ENCODE measurements at regions not wholly inside any gene's neighbourhood (a gene's known extent, or its start where the extent isn't known, plus 50 kb on each side); places are given as distances from the start of the nearest gene placed in this dataset.

DNA sequence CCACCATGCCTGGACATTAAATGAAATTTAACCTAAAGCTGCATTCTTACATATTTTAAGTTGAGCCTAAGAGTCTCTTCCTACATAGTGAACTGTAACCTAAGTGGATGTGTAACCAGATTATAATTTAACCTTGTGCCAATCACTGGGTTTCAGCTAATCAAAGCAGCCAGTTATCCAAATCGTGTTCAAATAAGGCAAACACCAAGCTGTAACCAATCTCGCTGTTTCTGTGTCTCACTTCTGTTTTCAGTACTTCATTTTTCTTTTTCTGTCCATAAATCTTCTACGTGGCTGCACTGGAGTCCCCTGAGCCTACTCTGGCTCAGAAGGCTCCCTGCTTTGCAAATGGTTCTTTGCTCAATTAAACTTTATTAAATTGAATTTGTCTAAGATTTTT lies 186.1 kb upstream of the CNTN6 start:
- TF ChIP-seq, protein P1, sequence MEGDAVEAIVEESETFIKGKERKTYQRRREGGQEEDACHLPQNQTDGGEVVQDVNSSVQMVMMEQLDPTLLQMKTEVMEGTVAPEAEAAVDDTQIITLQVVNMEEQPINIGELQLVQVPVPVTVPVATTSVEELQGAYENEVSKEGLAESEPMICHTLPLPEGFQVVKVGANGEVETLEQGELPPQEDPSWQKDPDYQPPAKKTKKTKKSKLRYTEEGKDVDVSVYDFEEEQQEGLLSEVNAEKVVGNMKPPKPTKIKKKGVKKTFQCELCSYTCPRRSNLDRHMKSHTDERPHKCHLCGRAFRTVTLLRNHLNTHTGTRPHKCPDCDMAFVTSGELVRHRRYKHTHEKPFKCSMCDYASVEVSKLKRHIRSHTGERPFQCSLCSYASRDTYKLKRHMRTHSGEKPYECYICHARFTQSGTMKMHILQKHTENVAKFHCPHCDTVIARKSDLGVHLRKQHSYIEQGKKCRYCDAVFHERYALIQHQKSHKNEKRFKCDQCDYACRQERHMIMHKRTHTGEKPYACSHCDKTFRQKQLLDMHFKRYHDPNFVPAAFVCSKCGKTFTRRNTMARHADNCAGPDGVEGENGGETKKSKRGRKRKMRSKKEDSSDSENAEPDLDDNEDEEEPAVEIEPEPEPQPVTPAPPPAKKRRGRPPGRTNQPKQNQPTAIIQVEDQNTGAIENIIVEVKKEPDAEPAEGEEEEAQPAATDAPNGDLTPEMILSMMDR (conservative IDR thresholded peaks at IDR 0.05; ENCODE audit: low read length) = no peak
- TF ChIP-seq EZH2phosphoT487 (IDR thresholded peaks at IDR 0.05; ENCODE audit: borderline replicate concordance) = no peak

Data from Loucy (cell line).